ENCODE measurements at regions not wholly inside any gene's neighbourhood (a gene's known extent, or its start where the extent isn't known, plus 50 kb on each side); places are given as distances from the start of the nearest gene placed in this dataset.

GRCh38 chr5:152503206-152503605 is 98.1 kb upstream of the NMUR2 start:
- TF ChIP-seq TCF12 (IDR thresholded peaks at IDR 0.05; ENCODE audit: low read depth) (no peak), EGR1 (IDR thresholded peaks at IDR 0.05) (no peak), YY1 (IDR thresholded peaks at IDR 0.05; ENCODE audit: low read depth) (no peak), ZBTB7A (IDR thresholded peaks at IDR 0.05; ENCODE audit: low read depth) (no peak), TAF1 (IDR thresholded peaks at IDR 0.05; ENCODE audit: low read depth) (no peak), REST (IDR thresholded peaks at IDR 0.05; ENCODE audit: low read depth) (no peak), TEAD4 (IDR thresholded peaks at IDR 0.05) (no peak)

GRCh38 chr5:152505442-152506042 is 100.5 kb upstream of the NMUR2 start:
- TF ChIP-seq NFIC (IDR thresholded peaks at IDR 0.05) (no peak), RAD21 (IDR thresholded peaks at IDR 0.05; ENCODE audit: low read depth) (peak; percentile 57), USF1 (IDR thresholded peaks at IDR 0.05) (no peak), CEBPB (IDR thresholded peaks at IDR 0.05) (peak; percentile 65)

GRCh38 chr5:152511120-152511519 is 106.0 kb upstream of the NMUR2 start:
- TF ChIP-seq CREB1 (IDR thresholded peaks at IDR 0.05; ENCODE audit: low read depth) (no peak), NFIC (IDR thresholded peaks at IDR 0.05) (no peak), ZBTB7A (IDR thresholded peaks at IDR 0.05; ENCODE audit: low read depth) (no peak), CEBPB (IDR thresholded peaks at IDR 0.05) (no peak), EP300 (IDR thresholded peaks at IDR 0.05; ENCODE audit: borderline replicate concordance) (no peak), FOXM1 (IDR thresholded peaks at IDR 0.05; ENCODE audit: borderline replicate concordance, low read depth) (no peak), YY1 (IDR thresholded peaks at IDR 0.05; ENCODE audit: low read depth) (no peak), USF1 (IDR thresholded peaks at IDR 0.05) (no peak), TCF12 (IDR thresholded peaks at IDR 0.05; ENCODE audit: low read depth) (no peak), EGR1 (IDR thresholded peaks at IDR 0.05) (no peak), TAF1 (IDR thresholded peaks at IDR 0.05; ENCODE audit: low read depth) (no peak), REST (IDR thresholded peaks at IDR 0.05; ENCODE audit: low read depth) (no peak), RAD21 (IDR thresholded peaks at IDR 0.05; ENCODE audit: low read depth) (no peak), MAX (IDR thresholded peaks at IDR 0.05) (no peak), TEAD4 (IDR thresholded peaks at IDR 0.05) (no peak)

- no peak for TF ChIP-seq RAD21 (IDR thresholded peaks at IDR 0.05; ENCODE audit: low read depth)
- TF ChIP-seq TEAD4 (IDR thresholded peaks at IDR 0.05): no peak
- no peak for TF ChIP-seq CREB1 (IDR thresholded peaks at IDR 0.05; ENCODE audit: low read depth)
- TF ChIP-seq NFIC (IDR thresholded peaks at IDR 0.05): no peak
- no peak for TF ChIP-seq USF1 (IDR thresholded peaks at IDR 0.05)
- TF ChIP-seq REST (IDR thresholded peaks at IDR 0.05; ENCODE audit: low read depth): no peak
- TF ChIP-seq MAX (IDR thresholded peaks at IDR 0.05): no peak
- TF ChIP-seq FOXM1 (IDR thresholded peaks at IDR 0.05; ENCODE audit: borderline replicate concordance, low read depth): no peak
- no peak for TF ChIP-seq ZBTB7A (IDR thresholded peaks at IDR 0.05; ENCODE audit: low read depth)
- TF ChIP-seq YY1 (IDR thresholded peaks at IDR 0.05; ENCODE audit: low read depth): no peak
- TF ChIP-seq CEBPB (IDR thresholded peaks at IDR 0.05): no peak
- TF ChIP-seq TCF12 (IDR thresholded peaks at IDR 0.05; ENCODE audit: low read depth): no peak
These were observed 106.6 kb upstream of the NMUR2 start for GRCh38 chr5:152511531-152512132.

Measured in Ishikawa (cell line).